T-helper 17 cell (primary cell): ENCODE measurements at regions not wholly inside any gene's neighbourhood (a gene's known extent, or its start where the extent isn't known, plus 50 kb on each side); places are given as distances from the start of the nearest gene placed in this dataset.
A peak's percentile ranks its signal among the peaks of the same experiment; 100 is the strongest.

ENCODE experiments used
- ATAC-seq: fragments of 150-1000 bp; cut with Tn5 transposase; 2 replicates; pipeline ENCODE4 v1.10.0; 2021; ENCODE audit warnings: mild to moderate bottlenecking, moderate library complexity
- DNase-seq, 3 donors: peaks; one replicate each; pipeline versions ENCODE4 v3.0.0 to v3.0.0-alpha.2; 2020 to 2021
- H3K9me3 ChIP-seq: one replicate; pipeline ENCODE4 v1.7.0; 2013; ENCODE audit warnings: low read length, mild to moderate bottlenecking; ENCODE audit not compliant: control insufficient read depth, poor library complexity, severe bottlenecking
- H3K27ac Mint-ChIP-seq: one replicate; pipeline ENCODE4 v1.8.0; 2022; ENCODE audit warnings: mild to moderate bottlenecking, moderate library complexity, mixed read lengths
- H3K27me3 Mint-ChIP-seq: one replicate; pipeline ENCODE4 v1.8.0; 2022; ENCODE audit warnings: mixed read lengths
- H3K36me3 Mint-ChIP-seq: one replicate; pipeline ENCODE4 v1.8.0; 2022; ENCODE audit warnings: low read depth, mixed read lengths
- H3K4me1 Mint-ChIP-seq: one replicate; pipeline ENCODE4 v1.8.0; 2022; ENCODE audit warnings: mild to moderate bottlenecking, mixed read lengths
- H3K4me3 Mint-ChIP-seq: one replicate; pipeline ENCODE4 v1.8.0; 2022; ENCODE audit warnings: mild to moderate bottlenecking, moderate library complexity, mixed read lengths

DNA sequence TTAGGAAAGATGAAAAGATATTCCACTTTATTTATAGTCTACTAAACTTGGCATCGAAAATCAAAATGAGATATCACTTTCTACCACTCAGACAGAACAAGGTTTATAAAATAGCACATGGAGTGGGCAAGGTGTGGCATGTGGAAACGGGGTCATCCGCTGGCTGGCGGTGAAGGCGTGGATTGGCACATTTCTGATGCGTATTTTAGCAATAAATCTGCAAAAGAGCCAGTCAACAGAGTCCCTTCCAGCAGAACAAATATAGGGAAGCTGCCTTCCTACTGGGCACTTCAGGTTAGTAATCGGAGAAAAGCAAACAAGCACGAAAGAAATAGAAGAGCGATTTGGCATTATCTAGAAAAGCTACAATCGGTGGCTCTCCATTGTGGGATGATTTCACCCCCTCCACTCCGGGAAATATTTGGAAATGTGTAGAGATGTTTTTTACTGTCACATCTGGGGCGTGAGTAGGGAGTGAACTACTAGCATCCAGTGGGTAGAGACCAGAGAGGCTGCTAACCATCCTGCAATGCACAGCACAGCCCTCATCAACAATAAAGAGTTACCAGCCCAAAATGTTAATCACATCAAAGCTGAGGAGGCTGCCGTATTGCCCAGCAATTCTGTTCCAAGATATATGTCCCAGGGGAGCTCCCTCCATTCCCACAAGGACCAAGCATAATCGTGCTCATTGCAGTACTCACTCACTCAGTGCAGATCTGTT lies 116.1 kb upstream of the PEG3 start:
- DNase-seq (no peak), ATAC-seq (no peak)
- H3K27me3 Mint-ChIP-seq: no peaks in the 10 kb centered on the region
- H3K27ac Mint-ChIP-seq: no peak overlapping the region
- H3K4me1 Mint-ChIP-seq: no peaks in the 10 kb centered on the region
- H3K9me3 ChIP-seq: peaks cover 4% of the 10 kb centered on the region
- no peak overlapping the region for H3K4me3 Mint-ChIP-seq
- no peaks in the 10 kb centered on the region for H3K36me3 Mint-ChIP-seq

DNA sequence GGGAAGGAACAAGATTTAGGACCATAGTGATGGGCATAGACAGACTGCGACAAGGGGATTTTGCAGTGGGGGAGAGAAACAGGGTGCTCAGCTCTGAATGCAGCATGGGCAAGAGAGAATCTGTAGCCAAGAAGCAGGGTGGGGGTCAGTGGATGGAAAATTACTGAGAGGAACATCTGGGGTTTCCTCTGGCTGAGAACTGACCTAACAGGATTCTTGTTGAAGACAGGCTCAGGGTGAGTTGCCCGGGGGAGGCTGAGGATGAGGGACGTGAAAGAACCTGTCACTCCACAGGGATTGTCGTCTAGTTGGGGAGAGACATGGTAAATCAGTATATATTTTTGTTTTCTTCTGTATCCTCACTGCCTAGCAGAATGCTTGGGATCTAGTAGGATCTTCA lies 118.7 kb upstream of the PEG3 start:
- H3K27me3 Mint-ChIP-seq: no peaks in the 10 kb centered on the region
- no peaks in the 10 kb centered on the region for H3K36me3 Mint-ChIP-seq
- DNase-seq (no peak), ATAC-seq (no peak)
- H3K4me1 Mint-ChIP-seq: no peaks in the 10 kb centered on the region
- H3K27ac Mint-ChIP-seq: no peak overlapping the region
- peaks cover 4% of the 10 kb centered on the region for H3K9me3 ChIP-seq
- H3K4me3 Mint-ChIP-seq: no peak overlapping the region

DNA sequence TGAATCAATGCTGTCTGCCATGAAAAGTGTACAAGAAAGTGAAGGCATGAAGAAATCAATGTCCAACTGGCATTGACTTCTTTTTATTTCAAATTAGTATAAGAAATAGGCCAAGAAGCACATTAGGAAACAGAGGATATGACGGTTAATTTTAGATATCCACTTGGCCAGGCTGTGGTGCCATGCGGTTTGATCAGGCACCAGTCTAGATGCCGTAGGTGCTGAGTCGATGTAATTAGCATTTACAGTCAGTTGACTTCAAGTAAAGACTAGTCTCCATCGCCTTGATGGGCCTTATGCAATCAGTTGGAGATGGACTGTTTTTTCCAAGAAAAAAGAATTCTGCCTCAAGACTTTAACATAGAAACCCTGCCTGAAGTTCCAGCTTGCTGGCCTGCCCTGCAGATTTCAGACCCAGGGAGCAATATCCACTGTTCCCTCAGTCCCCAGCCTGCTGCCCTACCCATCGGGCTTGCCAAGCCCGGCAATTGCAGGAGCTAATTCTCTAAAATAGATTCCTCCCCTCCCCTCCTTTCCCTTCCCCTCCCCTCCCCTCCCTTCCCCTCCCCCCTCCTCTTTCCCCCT lies 120.5 kb upstream of the PEG3 start:
- ATAC-seq (no peak), DNase-seq (no peak)
- Mint-ChIP-seq H3K4me3 (no peak overlapping the region), H3K36me3 (no peaks in the 10 kb centered on the region), H3K27ac (no peak overlapping the region), H3K4me1 (no peaks in the 10 kb centered on the region), H3K27me3 (no peaks in the 10 kb centered on the region)
- peaks cover 4% of the 10 kb centered on the region for H3K9me3 ChIP-seq

DNA sequence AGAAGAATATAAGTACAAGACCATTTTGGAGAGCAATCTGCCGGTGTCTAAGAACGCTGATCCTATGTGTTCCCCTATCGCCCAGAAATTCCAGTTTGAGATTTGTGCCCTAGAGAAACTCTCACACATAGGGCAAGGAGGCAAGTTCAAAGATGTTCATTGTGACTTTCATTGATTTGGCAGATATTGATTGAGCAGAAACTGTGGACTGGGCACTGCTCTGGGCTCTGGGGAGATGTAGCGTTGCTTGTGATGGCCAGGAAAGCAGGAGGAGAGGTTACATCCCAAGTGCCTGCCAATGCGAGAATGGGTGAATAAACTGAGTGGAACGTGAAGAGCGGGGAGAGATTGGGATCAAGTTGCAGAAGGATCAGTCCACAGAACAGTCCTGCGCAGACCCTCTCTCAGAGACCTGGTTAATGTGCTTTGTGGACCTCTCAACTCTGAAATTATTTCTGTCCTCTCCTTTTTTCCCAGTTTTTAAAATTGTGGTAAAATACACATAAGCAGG lies 123.9 kb upstream of the PEG3 start:
- no peaks in the 10 kb centered on the region for H3K27me3 Mint-ChIP-seq
- no peaks in the 10 kb centered on the region for H3K36me3 Mint-ChIP-seq

DNA sequence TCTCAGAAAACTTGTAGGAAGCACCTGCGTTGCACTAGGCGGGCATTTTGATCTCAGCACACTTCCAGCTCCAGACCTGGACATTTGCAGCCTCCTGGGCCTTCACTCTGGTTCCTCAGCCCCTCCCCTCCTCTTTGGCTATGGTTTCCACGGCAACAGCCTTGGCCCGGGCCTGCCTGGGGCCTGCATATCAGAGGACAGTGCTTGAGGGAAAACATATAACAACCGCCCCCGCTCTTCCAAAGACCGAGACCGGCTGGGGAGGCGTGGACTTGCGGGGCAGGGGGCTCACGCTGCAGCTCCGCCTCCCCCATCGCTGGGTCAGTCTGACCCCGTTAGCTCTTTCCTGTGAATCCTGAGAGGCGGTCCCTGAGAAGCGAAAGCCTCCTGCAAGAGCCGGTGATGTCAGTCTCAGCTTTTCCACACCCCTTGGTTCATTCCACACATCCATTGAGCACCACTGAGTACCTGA lies 125.7 kb upstream of the PEG3 start:
- no peak for ATAC-seq
- Mint-ChIP-seq H3K4me3 (no peak overlapping the region), H3K27me3 (no peaks in the 10 kb centered on the region), H3K27ac (no peak overlapping the region), H3K4me1 (no peaks in the 10 kb centered on the region), H3K36me3 (no peaks in the 10 kb centered on the region)
- no peak for DNase-seq
- H3K9me3 ChIP-seq: no peaks in the 10 kb centered on the region

More for the DNA sequence above, 123.9 kb upstream of the PEG3 start:
- peaks cover 3% of the 10 kb centered on the region for H3K9me3 ChIP-seq
- Mint-ChIP-seq H3K4me1 (no peaks in the 10 kb centered on the region), H3K27ac (no peak overlapping the region), H3K4me3 (no peak overlapping the region)
- no peak for DNase-seq
- no peak for ATAC-seq

DNA sequence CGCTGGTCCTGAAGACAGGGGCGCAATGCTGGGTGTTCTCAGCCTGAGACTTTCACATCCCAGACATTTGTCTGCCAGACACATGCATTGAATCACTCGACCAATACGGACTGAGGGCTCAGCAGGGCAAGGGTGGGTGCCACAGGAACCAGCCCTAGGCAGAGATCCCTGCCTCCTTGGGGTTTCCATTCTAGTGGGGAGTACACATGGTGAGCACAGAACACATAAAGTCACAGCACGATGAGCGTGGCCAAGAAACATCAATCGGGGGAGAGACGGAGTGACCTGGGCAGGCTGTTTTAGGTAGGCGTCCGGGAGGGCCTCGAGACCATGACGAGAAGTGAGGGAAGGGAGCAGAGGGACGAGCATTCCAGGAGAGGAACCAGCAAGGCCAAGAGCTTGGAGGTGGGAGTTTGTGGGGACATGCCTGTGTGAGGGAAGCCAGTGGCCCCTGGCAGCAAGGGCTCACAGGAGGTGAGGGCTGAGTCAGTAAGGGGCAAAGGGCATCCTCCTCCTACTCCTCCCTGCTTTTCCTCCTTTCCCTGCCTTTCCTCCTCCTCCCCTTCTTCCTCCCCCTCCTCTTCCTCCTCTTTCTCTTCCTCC lies 126.3 kb upstream of the PEG3 start:
- no peaks in the 10 kb centered on the region for H3K27me3 Mint-ChIP-seq
- H3K9me3 ChIP-seq: no peaks in the 10 kb centered on the region
- DNase-seq (no peak), ATAC-seq (no peak)
- H3K27ac Mint-ChIP-seq: no peak overlapping the region
- H3K4me1 Mint-ChIP-seq: no peaks in the 10 kb centered on the region
- H3K36me3 Mint-ChIP-seq: no peaks in the 10 kb centered on the region
- no peak overlapping the region for H3K4me3 Mint-ChIP-seq

DNA sequence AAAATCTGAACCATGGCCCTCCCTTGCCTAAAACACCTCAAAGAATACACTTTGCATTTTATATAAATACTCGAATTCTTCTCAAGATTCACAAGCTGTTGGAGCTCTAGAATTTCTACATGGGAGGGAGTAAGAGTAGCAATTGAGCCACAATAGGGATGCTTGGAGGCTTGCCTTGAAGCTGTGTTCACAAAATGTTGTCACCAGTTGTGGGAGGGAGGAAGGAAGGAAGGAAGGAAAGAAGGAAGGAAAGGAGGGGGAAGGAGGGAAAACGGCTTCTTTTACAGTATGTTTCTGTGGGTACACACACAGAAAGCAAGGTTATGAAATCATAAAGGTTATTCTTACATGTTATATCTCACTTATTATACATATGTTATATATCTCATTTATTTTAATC lies 128.6 kb upstream of the PEG3 start:
- no peak for DNase-seq
- Mint-ChIP-seq H3K27me3 (no peaks in the 10 kb centered on the region), H3K36me3 (no peaks in the 10 kb centered on the region), H3K4me1 (no peaks in the 10 kb centered on the region), H3K4me3 (no peak overlapping the region), H3K27ac (no peak overlapping the region)
- H3K9me3 ChIP-seq: no peaks in the 10 kb centered on the region
- ATAC-seq: no peak

DNA sequence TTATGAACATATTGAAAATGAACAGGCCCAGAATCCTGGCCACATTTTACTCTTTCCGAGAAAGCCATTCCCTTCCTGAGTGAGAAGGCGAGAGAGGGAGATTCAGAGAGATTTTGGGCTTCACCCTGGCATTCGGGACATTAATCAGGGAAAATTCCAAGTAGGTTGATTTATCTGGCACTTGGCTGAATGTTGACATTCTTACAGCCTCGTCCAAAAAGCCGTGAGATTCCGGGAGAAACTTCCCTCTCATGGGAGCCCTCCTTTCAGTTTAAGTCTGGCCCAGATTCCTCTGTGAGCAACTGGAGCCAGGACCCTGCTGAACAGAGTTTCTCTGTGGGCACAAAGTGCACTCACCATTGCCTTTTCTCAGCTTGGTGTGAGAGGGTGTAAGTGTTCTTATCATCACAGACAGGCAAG lies 129.2 kb upstream of the PEG3 start:
- Mint-ChIP-seq H3K36me3 (peaks cover 1% of the 10 kb centered on the region), H3K27me3 (no peaks in the 10 kb centered on the region), H3K4me1 (no peaks in the 10 kb centered on the region), H3K27ac (no peak overlapping the region), H3K4me3 (no peak overlapping the region)
- DNase-seq: no peak
- no peaks in the 10 kb centered on the region for H3K9me3 ChIP-seq
- ATAC-seq: no peak

DNA sequence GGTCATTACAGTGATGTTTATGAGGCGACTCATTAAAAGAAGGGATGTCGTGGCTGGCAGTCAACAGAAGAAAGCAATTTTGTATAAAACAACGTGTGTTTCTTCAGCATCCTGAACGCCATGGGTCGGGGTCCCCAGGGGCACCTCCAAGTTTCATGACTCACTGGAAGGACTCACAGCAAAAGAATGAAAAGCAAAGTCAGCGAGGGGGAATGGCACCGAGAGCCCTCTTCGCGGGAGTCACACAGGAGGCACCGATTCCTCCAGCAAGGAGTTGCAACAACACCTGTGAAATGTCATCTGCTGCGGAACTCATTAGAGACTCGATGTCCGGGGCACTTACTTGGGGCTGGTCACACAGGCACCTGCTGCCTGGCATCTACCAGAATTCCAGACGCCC lies 130.7 kb upstream of the PEG3 start:
- Mint-ChIP-seq H3K36me3 (peaks cover 3% of the 10 kb centered on the region), H3K27me3 (no peaks in the 10 kb centered on the region), H3K4me1 (no peaks in the 10 kb centered on the region), H3K4me3 (no peak overlapping the region), H3K27ac (no peak overlapping the region)
- DNase-seq (no peak), ATAC-seq (no peak)
- no peaks in the 10 kb centered on the region for H3K9me3 ChIP-seq

DNA sequence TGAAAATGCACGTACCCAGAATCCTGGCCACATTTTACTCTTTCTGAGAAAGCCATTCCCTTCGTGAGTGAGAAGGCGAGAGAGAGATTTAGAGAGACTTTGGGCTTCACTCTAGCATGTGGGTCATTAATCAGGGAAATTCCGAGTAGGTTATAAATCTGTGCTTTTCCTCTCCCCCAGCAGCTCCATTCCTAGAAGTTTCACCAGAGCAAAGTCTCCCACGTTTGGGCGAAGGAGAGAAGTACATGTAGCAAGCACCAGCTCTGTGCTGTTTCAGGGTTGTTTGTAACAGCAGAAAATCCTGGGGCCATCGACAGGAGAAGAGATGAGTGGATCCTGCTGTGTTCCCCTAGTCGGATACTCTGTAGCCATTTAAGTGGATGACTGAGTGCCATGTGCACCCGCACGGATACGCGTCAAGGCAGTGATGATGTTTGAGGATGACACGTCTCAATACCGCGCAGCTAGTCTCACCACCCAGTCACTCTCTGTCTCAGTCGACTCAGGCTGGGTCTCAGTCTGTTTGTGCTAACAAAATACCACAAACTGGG lies 131.8 kb upstream of the PEG3 start:
- Mint-ChIP-seq H3K27me3 (no peaks in the 10 kb centered on the region), H3K27ac (no peak overlapping the region), H3K36me3 (peaks cover 3% of the 10 kb centered on the region), H3K4me3 (no peak overlapping the region), H3K4me1 (no peaks in the 10 kb centered on the region)
- ATAC-seq (no peak), DNase-seq (no peak)
- no peaks in the 10 kb centered on the region for H3K9me3 ChIP-seq

DNA sequence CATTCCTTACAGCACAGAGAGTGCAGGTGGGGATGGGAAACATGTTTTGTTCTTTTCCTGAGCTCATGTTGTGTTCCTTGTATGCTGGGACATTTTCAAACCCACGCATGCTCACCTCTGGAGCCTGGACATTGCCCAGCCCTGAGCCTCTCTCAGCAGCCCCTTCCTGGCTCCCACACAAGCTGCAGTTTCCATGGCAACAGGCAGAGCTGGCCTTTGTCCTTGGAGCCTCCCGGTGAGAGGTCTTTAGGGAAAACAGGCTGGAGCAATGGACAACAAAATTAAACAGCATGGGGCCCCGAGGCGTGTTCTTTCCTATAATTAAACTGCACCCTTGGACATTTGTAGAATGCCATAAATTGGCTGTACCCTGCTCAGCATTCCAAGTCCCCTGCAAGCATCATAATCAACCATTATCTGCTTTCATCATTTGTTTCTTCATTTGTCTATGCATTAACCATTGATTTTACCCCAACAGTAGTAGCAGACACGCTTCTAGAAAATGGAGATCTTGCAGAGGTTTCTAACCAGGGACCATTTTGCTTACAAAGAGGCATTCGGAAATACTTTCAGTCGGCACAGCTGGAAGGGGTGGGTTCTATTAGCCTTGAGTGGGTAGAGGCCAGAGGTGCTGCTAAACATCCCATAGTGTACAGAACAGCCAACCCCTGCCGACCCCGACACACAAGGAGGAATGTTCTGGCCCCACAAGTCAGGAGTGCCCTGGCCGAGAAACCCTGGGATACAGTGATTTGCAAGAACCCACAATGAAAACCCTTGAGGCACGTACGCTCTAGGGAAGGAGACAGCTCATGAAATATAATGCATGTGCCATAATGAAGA lies 133.4 kb upstream of the PEG3 start:
- Mint-ChIP-seq H3K27ac (no peak overlapping the region), H3K27me3 (no peaks in the 10 kb centered on the region), H3K36me3 (peaks cover 3% of the 10 kb centered on the region), H3K4me3 (no peak overlapping the region), H3K4me1 (no peaks in the 10 kb centered on the region)
- no peaks in the 10 kb centered on the region for H3K9me3 ChIP-seq
- ATAC-seq (no peak), DNase-seq (no peak)

DNA sequence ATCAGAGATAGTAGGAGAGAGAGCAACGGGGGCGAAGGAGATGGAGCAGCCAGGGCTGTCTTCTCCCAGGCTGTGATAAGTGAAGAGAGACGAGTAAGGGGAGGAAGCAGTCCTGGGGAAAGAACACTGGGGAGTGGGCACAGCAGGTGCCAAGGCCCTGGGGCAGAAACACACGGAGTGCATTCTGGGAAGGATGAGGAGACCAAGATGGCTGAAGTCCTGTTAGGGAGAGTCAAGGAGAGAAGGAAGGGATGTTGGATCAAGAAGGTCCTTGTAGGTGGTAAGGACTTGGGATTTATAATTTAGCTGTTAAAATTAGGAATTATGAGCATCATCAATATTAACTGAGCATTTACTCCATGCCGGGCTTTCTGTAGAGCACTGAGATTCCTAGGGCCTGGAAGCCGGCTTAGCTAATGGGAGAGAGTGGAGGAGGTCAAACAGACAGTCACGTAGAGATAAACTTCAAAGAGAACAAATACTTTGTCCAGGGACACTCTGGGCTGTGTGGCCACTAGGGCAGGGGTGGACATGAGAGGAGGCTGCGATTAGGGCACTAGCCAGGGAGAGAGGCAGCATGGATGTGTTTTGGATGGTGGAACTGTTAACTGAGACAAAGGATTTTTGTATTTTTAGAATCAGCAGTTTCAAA lies 134.2 kb upstream of the PEG3 start:
- no peaks in the 10 kb centered on the region for H3K9me3 ChIP-seq
- H3K36me3 Mint-ChIP-seq: peaks cover 3% of the 10 kb centered on the region
- H3K27ac Mint-ChIP-seq: no peak overlapping the region
- no peaks in the 10 kb centered on the region for H3K4me1 Mint-ChIP-seq
- DNase-seq (no peak), ATAC-seq (no peak)
- no peaks in the 10 kb centered on the region for H3K27me3 Mint-ChIP-seq
- peak overlapping the region; percentile 1 for H3K4me3 Mint-ChIP-seq
